AG04450 (cell line): ENCODE measurements at regions not wholly inside any gene's neighbourhood (a gene's known extent, or its start where the extent isn't known, plus 50 kb on each side); places are given as distances from the start of the nearest gene placed in this dataset.

Experiments
- CTCF ChIA-PET: fragments of 300-600, 350-600 bp; formaldehyde crosslinking; extraction: SDS; loops from one replicate; lab custom pipeline; 2022; ENCODE audit warnings: antibody characterized with exemption, inconsistent platforms; lab: Charles Lee
- POLR2A ChIA-PET: fragments of 350-600 bp; formaldehyde crosslinking; extraction: SDS; loops from one replicate; lab custom pipeline; 2021; ENCODE audit warnings: antibody characterized with exemption, inconsistent platforms; lab: Yijun Ruan, JAX
- DNase-seq: peaks from one replicate; pipeline ENCODE4 v3.0.0-alpha.2; 2011; ENCODE audit warnings: low read depth, low spot score
- H3K27ac ChIP-seq: one replicate; pipeline ENCODE4 v1.5.1; 2012; ENCODE audit warnings: low read depth, low read length, control low read depth
- H3K27me3 ChIP-seq: one replicate; pipeline ENCODE4 v1.6.0; 2012; ENCODE audit warnings: low read length; ENCODE audit not compliant: control insufficient read depth, insufficient read depth
- H3K4me3 ChIP-seq: 2 replicates; pipeline ENCODE4 v1.5.1; 2011; ENCODE audit warnings: mild to moderate bottlenecking, low read depth, low read length, control low read depth
- H3K9me3 ChIP-seq: 2 replicates; pipeline ENCODE4 v1.5.1; 2012; ENCODE audit warnings: low read length; ENCODE audit not compliant: control insufficient read depth, insufficient read depth
- TF ChIP-seq, protein P1 (sequence below): IDR thresholded peaks from 2 replicates; pipeline ENCODE4 v1.5.1; 2011; ENCODE audit warnings: low read depth, low read length, control low read depth, inconsistent platforms

DNA sequence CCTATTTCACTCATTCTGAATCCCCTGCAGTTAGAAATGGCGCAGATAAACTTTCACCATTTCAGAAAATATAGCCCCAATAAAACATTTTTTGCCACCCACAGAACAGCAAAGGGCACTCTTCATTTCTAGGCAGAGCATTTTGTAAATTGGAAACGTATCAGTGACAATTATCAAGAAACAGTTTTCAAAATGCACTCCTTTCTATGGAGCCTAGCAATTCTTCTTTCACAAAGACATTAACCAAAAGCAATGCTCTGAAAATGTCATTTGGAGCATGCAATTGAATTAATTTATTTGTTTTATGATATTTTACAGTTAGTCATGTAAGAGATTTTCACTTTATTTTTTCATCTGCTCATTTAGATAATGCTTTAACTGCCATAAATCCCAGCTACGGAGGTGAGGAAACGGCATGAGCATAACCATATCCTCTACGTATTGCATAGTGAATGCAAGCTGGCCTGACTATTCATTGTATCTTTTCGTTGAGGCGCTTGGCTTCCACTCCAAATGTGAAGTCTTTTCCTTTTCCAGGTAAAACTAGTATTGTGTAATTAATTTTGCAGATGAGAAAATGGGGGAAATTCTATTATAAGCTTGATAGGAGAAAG lies 813.4 kb downstream of the C6orf118 start:
- Histone ChIP-seq H3K4me3 (no peak overlapping the region), H3K27ac (no peak overlapping the region), H3K27me3 (no peaks in the 10 kb centered on the region), H3K9me3 (peaks cover 19% of the 10 kb centered on the region)
- CTCF ChIA-PET = no interaction called here
- no peak for DNase-seq
- POLR2A ChIA-PET = no interaction called here
- TF ChIP-seq, protein P1, sequence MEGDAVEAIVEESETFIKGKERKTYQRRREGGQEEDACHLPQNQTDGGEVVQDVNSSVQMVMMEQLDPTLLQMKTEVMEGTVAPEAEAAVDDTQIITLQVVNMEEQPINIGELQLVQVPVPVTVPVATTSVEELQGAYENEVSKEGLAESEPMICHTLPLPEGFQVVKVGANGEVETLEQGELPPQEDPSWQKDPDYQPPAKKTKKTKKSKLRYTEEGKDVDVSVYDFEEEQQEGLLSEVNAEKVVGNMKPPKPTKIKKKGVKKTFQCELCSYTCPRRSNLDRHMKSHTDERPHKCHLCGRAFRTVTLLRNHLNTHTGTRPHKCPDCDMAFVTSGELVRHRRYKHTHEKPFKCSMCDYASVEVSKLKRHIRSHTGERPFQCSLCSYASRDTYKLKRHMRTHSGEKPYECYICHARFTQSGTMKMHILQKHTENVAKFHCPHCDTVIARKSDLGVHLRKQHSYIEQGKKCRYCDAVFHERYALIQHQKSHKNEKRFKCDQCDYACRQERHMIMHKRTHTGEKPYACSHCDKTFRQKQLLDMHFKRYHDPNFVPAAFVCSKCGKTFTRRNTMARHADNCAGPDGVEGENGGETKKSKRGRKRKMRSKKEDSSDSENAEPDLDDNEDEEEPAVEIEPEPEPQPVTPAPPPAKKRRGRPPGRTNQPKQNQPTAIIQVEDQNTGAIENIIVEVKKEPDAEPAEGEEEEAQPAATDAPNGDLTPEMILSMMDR = no peak

DNA sequence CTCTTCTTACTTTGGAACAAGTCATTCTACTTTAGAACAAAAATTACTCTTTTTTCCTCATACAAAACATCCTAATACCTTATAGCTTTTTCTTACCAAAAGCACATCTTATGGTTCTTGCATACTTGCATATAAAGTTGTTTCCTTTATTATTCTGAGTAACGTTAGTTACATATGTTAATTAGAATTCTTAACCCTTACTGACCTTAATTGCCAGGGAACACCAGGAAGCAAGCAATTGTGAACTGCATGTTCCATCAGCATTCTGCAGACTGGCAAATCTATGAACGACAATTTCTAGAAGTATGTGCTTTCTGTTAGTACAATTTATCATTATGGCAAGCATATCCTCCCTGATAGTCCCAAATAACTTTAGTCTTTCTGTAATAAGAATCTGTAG lies 831.0 kb downstream of the C6orf118 start:
- no peaks in the 10 kb centered on the region for H3K27me3 ChIP-seq

DNA sequence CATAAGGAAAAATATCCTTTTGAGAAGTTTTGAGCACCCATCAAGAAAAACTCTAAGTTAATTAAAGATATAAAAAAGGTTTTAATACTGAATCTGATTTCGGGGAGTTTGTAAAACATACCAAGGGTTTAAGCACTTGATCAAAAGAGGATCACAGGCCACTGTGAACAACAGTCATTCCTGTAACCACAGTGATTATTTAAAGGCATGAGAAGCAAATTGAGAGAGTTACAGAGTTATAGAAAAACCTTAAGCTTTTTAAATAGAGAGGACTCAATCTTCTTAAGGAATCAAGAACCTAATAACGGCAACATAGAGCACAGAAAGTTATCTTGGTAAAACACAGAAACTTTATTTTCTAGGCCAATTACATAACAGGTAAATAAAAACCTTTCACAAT lies 831.6 kb downstream of the C6orf118 start:
- POLR2A ChIA-PET = no interaction called here
- TF ChIP-seq, protein P1 = no peak
- CTCF ChIA-PET = no interaction called here
- no peak for DNase-seq
- peaks cover 2% of the 10 kb centered on the region; the same call in 1 of the 2 replicates for H3K9me3 ChIP-seq
- no peaks in the 10 kb centered on the region for H3K27me3 ChIP-seq
- no peak overlapping the region for H3K4me3 ChIP-seq
- H3K27ac ChIP-seq = no peak overlapping the region

More for the DNA sequence above, 831.0 kb downstream of the C6orf118 start:
- ChIA-PET POLR2A (no interaction called here), CTCF (no interaction called here)
- Histone ChIP-seq H3K9me3 (peaks cover 7% of the 10 kb centered on the region; the same call in 1 of the 2 replicates), H3K4me3 (no peak overlapping the region), H3K27ac (no peak overlapping the region)
- DNase-seq = no peak
- TF ChIP-seq, protein P1 = no peak

DNA sequence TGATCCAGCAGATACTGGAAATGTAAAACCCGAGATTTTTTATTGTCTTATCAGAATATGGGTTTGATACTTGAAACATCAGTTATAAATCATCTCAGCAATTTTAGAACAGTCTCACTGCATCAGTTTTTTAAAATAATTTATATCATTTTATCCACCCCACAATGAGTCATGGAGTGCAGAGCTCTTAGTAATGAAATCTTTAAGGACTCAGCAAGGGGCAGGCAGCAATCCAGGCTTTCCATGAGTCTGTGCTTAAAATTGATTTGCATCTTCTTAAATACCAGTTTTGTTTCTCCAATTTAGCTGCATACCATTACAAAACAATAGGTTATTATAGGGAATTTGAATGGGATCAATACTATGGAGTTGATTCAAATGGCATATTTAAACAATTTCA lies 832.3 kb downstream of the C6orf118 start:
- Histone ChIP-seq H3K27ac (no peak overlapping the region), H3K4me3 (no peak overlapping the region), H3K27me3 (no peaks in the 10 kb centered on the region), H3K9me3 (no peaks in the 10 kb centered on the region)
- ChIA-PET POLR2A (no interaction called here), CTCF (no interaction called here)
- no peak for DNase-seq
- TF ChIP-seq, protein P1 = no peak

DNA sequence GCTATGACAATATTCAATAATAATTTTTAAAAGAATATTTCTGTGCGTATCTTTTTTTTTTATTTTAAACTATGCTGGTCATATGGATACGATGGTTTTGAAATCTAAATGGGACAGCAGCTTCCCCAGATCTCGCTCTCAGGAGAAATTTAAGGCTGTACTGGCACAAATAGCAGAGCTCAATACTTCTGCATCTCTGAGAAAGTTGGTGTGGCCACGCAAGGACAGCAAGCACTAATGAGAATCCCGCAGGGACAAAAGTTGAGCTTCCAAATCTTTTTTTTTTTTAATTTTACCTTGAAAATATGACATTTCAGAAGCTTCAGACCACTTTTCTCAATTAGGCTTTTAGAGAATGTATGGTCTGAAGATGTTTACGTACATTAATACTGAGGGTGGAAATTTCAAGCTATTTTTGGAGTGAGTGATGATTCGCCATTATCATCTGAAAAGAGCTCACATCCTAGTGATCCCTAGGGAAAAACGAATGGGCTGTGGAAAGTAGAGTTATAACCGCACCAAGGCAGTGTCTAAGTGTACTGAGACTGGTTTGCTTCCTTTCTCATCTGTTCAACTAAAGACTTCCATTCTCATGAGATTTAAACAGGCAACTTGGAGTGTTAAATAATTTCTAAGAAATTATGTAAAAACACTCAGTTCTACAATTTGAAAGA lies 840.0 kb downstream of the C6orf118 start:
- no peaks in the 10 kb centered on the region for H3K27me3 ChIP-seq
- no peak overlapping the region for H3K27ac ChIP-seq
- TF ChIP-seq, protein P1 = no peak
- CTCF ChIA-PET = no interaction called here
- H3K4me3 ChIP-seq = no peak overlapping the region
- POLR2A ChIA-PET = no interaction called here
- no peak for DNase-seq
- peaks cover 8% of the 10 kb centered on the region for H3K9me3 ChIP-seq
